Endothelial cell of umbilical vein (primary cell): ENCODE measurements at regions not wholly inside any gene's neighbourhood (a gene's known extent, or its start where the extent isn't known, plus 50 kb on each side); places are given as distances from the start of the nearest gene placed in this dataset.

Experiments
- BruUV-seq: library from RNA; stranded (reverse); fragments of 400-500 nt; replicated peaks from 2 replicates; lab custom pipeline; 2021; lab: Mats Ljungman, UMichigan
- CTCF ChIA-PET: fragments of 300-600, 350-600 bp; sonication (Branson Sonifier 250); formaldehyde crosslinking; loops from one replicate; lab custom pipeline; 2021; ENCODE audit warnings: antibody characterized with exemption, inconsistent platforms; lab: Charles Lee
- POLR2A ChIA-PET: fragments of 300-600, 350-600 bp; sonication (Branson Sonifier 250); formaldehyde crosslinking; loops from one replicate; lab custom pipeline; 2021; ENCODE audit warnings: antibody characterized with exemption, inconsistent platforms; lab: Charles Lee
- DNase-seq: peaks from one replicate; pipeline ENCODE4 v3.0.0-alpha.2; 2011; ENCODE audit warnings: low read depth, low spot score
- FAIRE-seq: peaks from 2 replicates; lab custom pipeline; 2011; peaks lifted over from hg19 to GRCh38; lab: Jason Lieb, UNC
- H2AFZ ChIP-seq: 2 replicates; pipeline ENCODE4 v1.6.0; 2012; ENCODE audit warnings: low read depth, low read length, control low read depth, inconsistent platforms
- H3K27ac ChIP-seq: 2 replicates; pipeline ENCODE4 v1.5.1; 2011; ENCODE audit warnings: low read depth, mild to moderate bottlenecking, control low read depth, low read length, moderate library complexity; ENCODE audit not compliant: insufficient read depth
- H3K27me3 ChIP-seq, 2 experiments: 2 replicates each; pipeline versions ENCODE4 v1.6.0 to v1.6.1; 2011; ENCODE audit warnings: low read length in 2 of 2, mixed read lengths in 1 of 2; ENCODE audit not compliant: control insufficient read depth in 2 of 2, insufficient read depth in 2 of 2
- H3K36me3 ChIP-seq, 2 experiments: 2 replicates in 1 of 2; 3 replicates in 1 of 2; pipeline ENCODE4 v1.5.1; 2011; ENCODE audit warnings: low read length in 2 of 2, mild to moderate bottlenecking in 1 of 2, moderate library complexity in 1 of 2; ENCODE audit not compliant: control insufficient read depth in 2 of 2, insufficient read depth in 2 of 2; ENCODE audit errors: extremely low read depth in 1 of 2
- H3K4me1 ChIP-seq: 3 replicates; pipeline ENCODE4 v1.5.1; 2011; ENCODE audit warnings: mild to moderate bottlenecking, low read length; ENCODE audit not compliant: control insufficient read depth, insufficient read depth; ENCODE audit errors: extremely low read depth
- H3K4me2 ChIP-seq: 2 replicates; pipeline ENCODE4 v1.6.1; 2011; ENCODE audit warnings: low read length, control low read depth, mixed read lengths; ENCODE audit not compliant: insufficient read depth
- H3K4me3 ChIP-seq, 3 experiments: fragments of 200-600 bp in 1 of 3; sonication (generic), shearing (Covaris generic) in 1 of 3; replicated peaks in 1 of 3; 2 replicates each; pipeline ENCODE4 v1.5.1; 2011 to 2016; ENCODE audit warnings: control low read depth in 3 of 3, low read length in 3 of 3, mild to moderate bottlenecking in 2 of 3, inconsistent platforms in 1 of 3, low read depth in 1 of 3, moderate library complexity in 1 of 3; ENCODE audit not compliant: insufficient read depth in 1 of 3
- H3K79me2 ChIP-seq: 2 replicates; pipeline ENCODE4 v1.6.0; 2012; ENCODE audit warnings: low read length, inconsistent platforms; ENCODE audit not compliant: control insufficient read depth, insufficient read depth
- H3K9ac ChIP-seq: replicated peaks from 2 replicates; pipeline ENCODE3; 2011; ENCODE audit warnings: low read length, control low read depth; ENCODE audit not compliant: insufficient read depth; ENCODE audit errors: extremely low read depth
- H3K9me1 ChIP-seq: replicated peaks from 3 replicates; pipeline ENCODE4 v1.6.0; 2011; ENCODE audit warnings: mild to moderate bottlenecking, low read length; ENCODE audit not compliant: control insufficient read depth, insufficient read depth; ENCODE audit errors: extremely low read depth
- H3K9me3 ChIP-seq: replicated peaks from 2 replicates; pipeline ENCODE4 v1.5.1; 2012; ENCODE audit warnings: low read length, inconsistent platforms; ENCODE audit not compliant: control insufficient read depth, insufficient read depth
- H4K20me1 ChIP-seq: replicated peaks from 2 replicates; pipeline ENCODE3; 2011; ENCODE audit warnings: mild to moderate bottlenecking, low read length; ENCODE audit not compliant: control insufficient read depth, insufficient read depth; ENCODE audit errors: extremely low read depth
- EZH2 ChIP-seq: IDR thresholded peaks from 2 replicates; pipeline ENCODE4 v1.6.1; 2012; ENCODE audit warnings: borderline replicate concordance, low read depth, mild to moderate bottlenecking, moderate library complexity, low read length, inconsistent platforms; ENCODE audit not compliant: severe bottlenecking
- FOS ChIP-seq: IDR thresholded peaks from 2 replicates; pipeline ENCODE4 v1.6.1; 2011; ENCODE audit warnings: mild to moderate bottlenecking, low read length, moderate library complexity, borderline replicate concordance; ENCODE audit not compliant: insufficient read depth
- GATA2 ChIP-seq: IDR thresholded peaks from 2 replicates; pipeline ENCODE4 v1.7.0; 2011; ENCODE audit warnings: low read depth, mild to moderate bottlenecking, moderate library complexity, mixed read lengths, low read length; ENCODE audit not compliant: insufficient read length, insufficient read depth
- JUN ChIP-seq: IDR thresholded peaks from 2 replicates; pipeline ENCODE4 v1.6.1; 2011; ENCODE audit warnings: borderline replicate concordance, low read depth; ENCODE audit not compliant: insufficient read length, insufficient read depth
- MYC ChIP-seq: IDR thresholded peaks from one replicate; pipeline ENCODE4 v1.6.1; 2011; ENCODE audit warnings: mild to moderate bottlenecking, low read depth, low read length
- POLR2A ChIP-seq: IDR thresholded peaks from 2 replicates; pipeline ENCODE4 v1.6.1; 2012; ENCODE audit warnings: low read depth, mild to moderate bottlenecking, control low read depth, low read length
- POLR2AphosphoS5 ChIP-seq: IDR thresholded peaks from 2 replicates; pipeline ENCODE4 v1.6.1; 2012; ENCODE audit warnings: low read depth, mild to moderate bottlenecking, control low read depth, low read length, moderate library complexity; ENCODE audit not compliant: insufficient read depth
- dilution Hi-C: fragments of 300-500 bp; cut with MboI; formaldehyde crosslinking; loops from one replicate; pipeline ENCODE4 v1.15.0; 2019; ENCODE audit warnings: low sequenced_read_pairs; ENCODE audit not compliant: extremely low pct_ligation_motif_present
- intact Hi-C: fragments of 100-400 bp; cut with micrococcal nuclease; formaldehyde crosslinking; loops from one replicate; pipeline ENCODE4 v1.10.0; 2022
- TF ChIP-seq, protein P1 (sequence below): IDR thresholded peaks from 2 replicates; pipeline ENCODE4 v1.6.1; 2011; ENCODE audit not compliant: insufficient read depth, insufficient read length
- TF ChIP-seq, protein P2 (sequence below), 2 donors: IDR thresholded peaks; 1 replicate in 1 of 2; 2 replicates in 1 of 2; pipeline ENCODE4 v1.5.1; 2011; ENCODE audit warnings: low read length in 2 of 2, mild to moderate bottlenecking in 2 of 2, moderate library complexity in 2 of 2, control low read depth in 1 of 2, inconsistent platforms in 1 of 2, low read depth in 1 of 2; ENCODE audit not compliant: insufficient read depth in 1 of 2; ENCODE audit errors: extremely low read depth in 1 of 2

- no peak overlapping the region for H3K4me3 ChIP-seq
- no peak overlapping the region for H2AFZ ChIP-seq
- no peak for TF ChIP-seq POLR2A
- TF ChIP-seq JUN: no peak
- TF ChIP-seq, protein P1, sequence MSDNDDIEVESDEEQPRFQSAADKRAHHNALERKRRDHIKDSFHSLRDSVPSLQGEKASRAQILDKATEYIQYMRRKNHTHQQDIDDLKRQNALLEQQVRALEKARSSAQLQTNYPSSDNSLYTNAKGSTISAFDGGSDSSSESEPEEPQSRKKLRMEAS: no peak
- no peak for TF ChIP-seq FOS
- TF ChIP-seq POLR2AphosphoS5: no peak
- TF ChIP-seq GATA2: no peak
- TF ChIP-seq MYC: no peak
- TF ChIP-seq EZH2: no peak
- no peaks in the 10 kb centered on the region for H3K9me3 ChIP-seq
- ChIA-PET POLR2A (no interaction called here), CTCF (no interaction called here)
- no peaks in the 10 kb centered on the region for H3K79me2 ChIP-seq
- H3K4me1 ChIP-seq: no peaks in the 10 kb centered on the region
- no peak overlapping the region for H3K4me2 ChIP-seq
- H3K9ac ChIP-seq: no peak overlapping the region
- no peak overlapping the region for H3K27ac ChIP-seq
- DNase-seq: no peak
- no TSS peak for BruUV-seq
- dilution Hi-C loops (no loop called here), intact Hi-C loops (no loop called here)
- no peaks in the 10 kb centered on the region for H3K9me1 ChIP-seq
- no peaks in the 10 kb centered on the region for H3K36me3 ChIP-seq
- H4K20me1 ChIP-seq: no peaks in the 10 kb centered on the region
- H3K27me3 ChIP-seq: no peaks in the 10 kb centered on the region
- FAIRE-seq: no peak
Observed at GRCh38 chr5:63451188-63451587, 511.1 kb downstream of the HTR1A start.

GRCh38 chr5:63439537-63439936 is 522.7 kb downstream of the HTR1A start:
- no peaks in the 10 kb centered on the region for H4K20me1 ChIP-seq
- TF ChIP-seq FOS: no peak
- TF ChIP-seq MYC: no peak
- TF ChIP-seq, protein P2, sequence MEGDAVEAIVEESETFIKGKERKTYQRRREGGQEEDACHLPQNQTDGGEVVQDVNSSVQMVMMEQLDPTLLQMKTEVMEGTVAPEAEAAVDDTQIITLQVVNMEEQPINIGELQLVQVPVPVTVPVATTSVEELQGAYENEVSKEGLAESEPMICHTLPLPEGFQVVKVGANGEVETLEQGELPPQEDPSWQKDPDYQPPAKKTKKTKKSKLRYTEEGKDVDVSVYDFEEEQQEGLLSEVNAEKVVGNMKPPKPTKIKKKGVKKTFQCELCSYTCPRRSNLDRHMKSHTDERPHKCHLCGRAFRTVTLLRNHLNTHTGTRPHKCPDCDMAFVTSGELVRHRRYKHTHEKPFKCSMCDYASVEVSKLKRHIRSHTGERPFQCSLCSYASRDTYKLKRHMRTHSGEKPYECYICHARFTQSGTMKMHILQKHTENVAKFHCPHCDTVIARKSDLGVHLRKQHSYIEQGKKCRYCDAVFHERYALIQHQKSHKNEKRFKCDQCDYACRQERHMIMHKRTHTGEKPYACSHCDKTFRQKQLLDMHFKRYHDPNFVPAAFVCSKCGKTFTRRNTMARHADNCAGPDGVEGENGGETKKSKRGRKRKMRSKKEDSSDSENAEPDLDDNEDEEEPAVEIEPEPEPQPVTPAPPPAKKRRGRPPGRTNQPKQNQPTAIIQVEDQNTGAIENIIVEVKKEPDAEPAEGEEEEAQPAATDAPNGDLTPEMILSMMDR (IDR thresholded peaks at IDR 0.05; ENCODE audit: extremely low read depth in 1 of 2, insufficient read depth in 1 of 2, low read depth in 1 of 2, low read length in 2 of 2): no peak
- TF ChIP-seq, protein P1: no peak
- TF ChIP-seq POLR2A: no peak
- TF ChIP-seq POLR2AphosphoS5: no peak
- TF ChIP-seq GATA2: no peak
- no peak for TF ChIP-seq EZH2
- no peak for TF ChIP-seq JUN
- intact Hi-C loops: no loop called here
- dilution Hi-C loops: no loop called here
- H3K4me2 ChIP-seq: no peak overlapping the region
- no TSS peak for BruUV-seq
- FAIRE-seq (no peak), DNase-seq (no peak)
- H3K4me1 ChIP-seq: no peaks in the 10 kb centered on the region
- no peaks in the 10 kb centered on the region for H3K36me3 ChIP-seq
- CTCF ChIA-PET: no interaction called here
- H3K9ac ChIP-seq: no peak overlapping the region
- no peaks in the 10 kb centered on the region for H3K9me3 ChIP-seq
- no peaks in the 10 kb centered on the region for H3K79me2 ChIP-seq
- no peaks in the 10 kb centered on the region for H3K9me1 ChIP-seq
- H3K4me3 ChIP-seq: no peak overlapping the region
- H3K27ac ChIP-seq: no peak overlapping the region
- H2AFZ ChIP-seq: no peak overlapping the region
- H3K27me3 ChIP-seq: no peaks in the 10 kb centered on the region
- POLR2A ChIA-PET: no interaction called here
